DOHH2 (cell line): ENCODE measurements at regions not wholly inside any gene's neighbourhood (a gene's known extent, or its start where the extent isn't known, plus 50 kb on each side); places are given as distances from the start of the nearest gene placed in this dataset.

Source experiments
- EZH2phosphoT487 ChIP-seq: fragments of 200-600 bp; sonication (generic); IDR thresholded peaks from 2 replicates; pipeline ENCODE4 v1.6.1; 2017; ENCODE audit warnings: borderline replicate concordance, mild to moderate bottlenecking, antibody characterized with exemption, low read length, moderate library complexity, mixed read lengths
- TF ChIP-seq, protein P1 (sequence below): fragments of 200-600 bp; sonication (generic); IDR thresholded peaks from one replicate; pipeline ENCODE4 v1.5.1; 2014; ENCODE audit warnings: antibody characterized with exemption, mild to moderate bottlenecking, low read depth, low read length; ENCODE audit not compliant: poor library complexity, severe bottlenecking

- no peak for TF ChIP-seq EZH2phosphoT487
- TF ChIP-seq, protein P1, sequence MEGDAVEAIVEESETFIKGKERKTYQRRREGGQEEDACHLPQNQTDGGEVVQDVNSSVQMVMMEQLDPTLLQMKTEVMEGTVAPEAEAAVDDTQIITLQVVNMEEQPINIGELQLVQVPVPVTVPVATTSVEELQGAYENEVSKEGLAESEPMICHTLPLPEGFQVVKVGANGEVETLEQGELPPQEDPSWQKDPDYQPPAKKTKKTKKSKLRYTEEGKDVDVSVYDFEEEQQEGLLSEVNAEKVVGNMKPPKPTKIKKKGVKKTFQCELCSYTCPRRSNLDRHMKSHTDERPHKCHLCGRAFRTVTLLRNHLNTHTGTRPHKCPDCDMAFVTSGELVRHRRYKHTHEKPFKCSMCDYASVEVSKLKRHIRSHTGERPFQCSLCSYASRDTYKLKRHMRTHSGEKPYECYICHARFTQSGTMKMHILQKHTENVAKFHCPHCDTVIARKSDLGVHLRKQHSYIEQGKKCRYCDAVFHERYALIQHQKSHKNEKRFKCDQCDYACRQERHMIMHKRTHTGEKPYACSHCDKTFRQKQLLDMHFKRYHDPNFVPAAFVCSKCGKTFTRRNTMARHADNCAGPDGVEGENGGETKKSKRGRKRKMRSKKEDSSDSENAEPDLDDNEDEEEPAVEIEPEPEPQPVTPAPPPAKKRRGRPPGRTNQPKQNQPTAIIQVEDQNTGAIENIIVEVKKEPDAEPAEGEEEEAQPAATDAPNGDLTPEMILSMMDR, result no peak
Observed at GRCh38 chr1:88466899-88467580, 217.0 kb upstream of the PKN2 start.
